ENCODE measurements at regions not wholly inside any gene's neighbourhood (a gene's known extent, or its start where the extent isn't known, plus 50 kb on each side); places are given as distances from the start of the nearest gene placed in this dataset.

DNA sequence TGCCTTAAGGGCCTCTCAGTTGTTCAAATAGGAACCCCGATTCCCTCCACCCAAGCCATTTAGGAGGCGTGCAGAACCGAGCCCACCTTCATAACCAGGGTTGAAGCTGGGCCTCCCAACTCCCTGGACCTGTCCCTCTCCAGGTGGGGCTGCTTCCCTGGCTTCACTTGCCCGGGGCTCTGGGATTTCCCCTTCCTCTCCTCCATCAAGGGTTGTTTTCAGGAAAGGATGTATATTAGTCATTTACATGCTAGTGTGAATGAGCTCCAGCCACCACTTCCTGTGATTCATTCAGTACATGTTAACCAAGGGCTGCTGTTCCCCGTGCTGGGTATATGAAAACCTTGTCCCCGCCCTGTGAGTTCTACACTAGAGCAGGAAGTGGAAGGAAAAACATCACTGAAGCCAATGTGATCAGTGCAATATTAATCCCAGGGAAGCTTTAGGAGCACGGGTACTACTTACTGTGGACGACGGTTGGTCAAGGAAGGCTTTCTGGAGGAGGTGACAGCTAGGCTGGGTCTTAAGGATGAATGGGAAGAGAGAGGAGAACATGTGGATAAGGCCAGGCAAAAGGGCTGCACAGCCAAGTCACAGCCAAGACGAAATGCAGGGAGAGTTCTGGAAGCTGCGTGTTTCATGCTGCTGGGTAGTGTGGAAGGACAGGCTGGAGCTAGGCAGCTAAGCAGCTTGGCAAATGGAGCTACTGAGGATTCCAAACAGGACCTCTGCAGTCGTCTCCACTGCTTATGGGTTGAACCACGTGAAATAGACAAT lies 150.1 kb upstream of the SHH start:
- CTCF ChIA-PET: interaction anchor here (0.6 kb wide), 1 partner anchor 417 kb away, joined by 4 read pairs; no protein-coding TSS in a partner anchor
- H3K4me3 ChIP-seq (ENCODE audit: low read depth, low read length, poor library complexity, severe bottlenecking): no peak overlapping the region

DNA sequence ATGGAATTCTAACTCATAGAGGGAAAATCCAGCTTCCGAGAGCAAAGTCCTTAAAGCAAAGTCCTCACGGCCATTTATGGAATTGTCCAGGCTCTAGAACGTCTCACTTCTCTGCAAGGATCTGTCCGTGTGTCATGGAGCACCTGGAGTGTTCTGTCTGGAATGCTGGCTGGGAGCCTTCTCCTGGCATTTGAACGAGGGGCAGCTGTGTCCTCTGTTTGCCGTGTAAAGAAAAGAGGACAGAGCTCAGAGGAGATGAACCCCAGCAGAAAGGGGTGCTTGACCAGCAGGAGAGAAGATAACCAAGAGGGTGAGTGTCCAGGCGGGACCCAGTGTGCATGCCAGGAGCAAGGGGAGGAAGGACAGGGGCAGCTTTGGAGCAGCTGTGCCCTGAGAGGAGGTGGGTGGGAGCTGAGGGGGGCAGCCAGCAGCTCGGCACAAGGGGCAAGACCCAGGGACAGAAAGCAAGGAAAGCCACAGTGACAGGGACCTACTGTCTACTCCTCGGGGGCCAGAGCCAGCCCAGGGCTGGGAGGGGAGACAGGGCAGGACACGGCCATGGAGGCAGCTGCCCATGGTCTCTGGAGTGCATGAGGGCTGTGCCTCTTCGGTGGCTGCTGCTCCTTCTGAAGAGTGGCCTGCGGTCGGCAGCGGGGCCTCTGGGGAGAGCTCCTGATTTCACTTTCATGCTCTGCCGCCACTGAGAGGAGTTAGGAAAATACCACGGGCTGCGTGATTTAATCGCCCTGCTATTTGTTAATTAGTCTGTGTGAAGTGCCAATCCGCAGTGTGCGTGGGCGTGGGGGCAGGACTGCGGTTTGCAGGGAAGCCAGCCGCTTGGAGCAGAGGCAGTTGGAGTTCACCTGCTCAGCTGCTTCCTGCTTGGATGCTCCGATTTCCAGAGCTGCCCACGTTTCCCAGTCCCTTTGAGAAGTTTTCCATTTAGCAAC lies 149.3 kb upstream of the SHH start:
- no peaks in the 10 kb centered on the region for H3K36me3 ChIP-seq (ENCODE audit: insufficient read depth, low read length, poor library complexity, severe bottlenecking)
- H3K27ac ChIP-seq (ENCODE audit: low read depth, low read length, poor library complexity, severe bottlenecking): no peak overlapping the region
- no peak overlapping the region for H3K4me3 ChIP-seq (ENCODE audit: low read depth, low read length, poor library complexity, severe bottlenecking)
- CTCF ChIA-PET: interaction anchor here (0.6 kb wide), 1 partner anchor 883 kb away, joined by 3 read pairs; no protein-coding TSS in a partner anchor
- TF ChIP-seq EZH2 (IDR thresholded peaks at IDR 0.05; ENCODE audit: borderline replicate concordance, low read depth, low read length, poor library complexity, severe bottlenecking): no peak
- no TSS peak for BruUV-seq (replicated peaks)
- H3K27me3 ChIP-seq (replicated peaks; ENCODE audit: insufficient read depth, low read depth, low read length, poor library complexity): peaks cover 23% of the 10 kb centered on the region
- intact Hi-C loops (cut with micrococcal nuclease; ENCODE audit: unreplicated experiment): no loop called here
- DNase-seq (ENCODE audit: low spot score): peak; percentile 45
- POLR2A ChIA-PET (ENCODE audit: low non-redundant PET): no interaction called here
- H3K9me3 ChIP-seq (ENCODE audit: low read depth, low read length, poor library complexity, severe bottlenecking): no peaks in the 10 kb centered on the region
- no peaks in the 10 kb centered on the region for H3K4me1 ChIP-seq (ENCODE audit: insufficient read depth, low read length, poor library complexity, severe bottlenecking)

More for the DNA sequence above, 150.1 kb upstream of the SHH start:
- DNase-seq (ENCODE audit: low spot score): no peak
- no TSS peak for BruUV-seq (replicated peaks)
- Histone ChIP-seq H3K27me3 (replicated peaks; ENCODE audit: insufficient read depth, low read depth, low read length, poor library complexity) (peaks cover 24% of the 10 kb centered on the region), H3K36me3 (ENCODE audit: insufficient read depth, low read length, poor library complexity, severe bottlenecking) (no peaks in the 10 kb centered on the region), H3K27ac (ENCODE audit: low read depth, low read length, poor library complexity, severe bottlenecking) (no peak overlapping the region), H3K4me1 (ENCODE audit: insufficient read depth, low read length, poor library complexity, severe bottlenecking) (no peaks in the 10 kb centered on the region), H3K9me3 (ENCODE audit: low read depth, low read length, poor library complexity, severe bottlenecking) (no peaks in the 10 kb centered on the region)
- TF ChIP-seq EZH2 (IDR thresholded peaks at IDR 0.05; ENCODE audit: borderline replicate concordance, low read depth, low read length, poor library complexity, severe bottlenecking): no peak
- TF ChIP-seq, protein P1, sequence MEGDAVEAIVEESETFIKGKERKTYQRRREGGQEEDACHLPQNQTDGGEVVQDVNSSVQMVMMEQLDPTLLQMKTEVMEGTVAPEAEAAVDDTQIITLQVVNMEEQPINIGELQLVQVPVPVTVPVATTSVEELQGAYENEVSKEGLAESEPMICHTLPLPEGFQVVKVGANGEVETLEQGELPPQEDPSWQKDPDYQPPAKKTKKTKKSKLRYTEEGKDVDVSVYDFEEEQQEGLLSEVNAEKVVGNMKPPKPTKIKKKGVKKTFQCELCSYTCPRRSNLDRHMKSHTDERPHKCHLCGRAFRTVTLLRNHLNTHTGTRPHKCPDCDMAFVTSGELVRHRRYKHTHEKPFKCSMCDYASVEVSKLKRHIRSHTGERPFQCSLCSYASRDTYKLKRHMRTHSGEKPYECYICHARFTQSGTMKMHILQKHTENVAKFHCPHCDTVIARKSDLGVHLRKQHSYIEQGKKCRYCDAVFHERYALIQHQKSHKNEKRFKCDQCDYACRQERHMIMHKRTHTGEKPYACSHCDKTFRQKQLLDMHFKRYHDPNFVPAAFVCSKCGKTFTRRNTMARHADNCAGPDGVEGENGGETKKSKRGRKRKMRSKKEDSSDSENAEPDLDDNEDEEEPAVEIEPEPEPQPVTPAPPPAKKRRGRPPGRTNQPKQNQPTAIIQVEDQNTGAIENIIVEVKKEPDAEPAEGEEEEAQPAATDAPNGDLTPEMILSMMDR (conservative IDR thresholded peaks at IDR 0.05; ENCODE audit: low read depth, low read length): no peak
- intact Hi-C loops (cut with micrococcal nuclease; ENCODE audit: unreplicated experiment): no loop called here
- POLR2A ChIA-PET (ENCODE audit: low non-redundant PET): no interaction called here

DNA sequence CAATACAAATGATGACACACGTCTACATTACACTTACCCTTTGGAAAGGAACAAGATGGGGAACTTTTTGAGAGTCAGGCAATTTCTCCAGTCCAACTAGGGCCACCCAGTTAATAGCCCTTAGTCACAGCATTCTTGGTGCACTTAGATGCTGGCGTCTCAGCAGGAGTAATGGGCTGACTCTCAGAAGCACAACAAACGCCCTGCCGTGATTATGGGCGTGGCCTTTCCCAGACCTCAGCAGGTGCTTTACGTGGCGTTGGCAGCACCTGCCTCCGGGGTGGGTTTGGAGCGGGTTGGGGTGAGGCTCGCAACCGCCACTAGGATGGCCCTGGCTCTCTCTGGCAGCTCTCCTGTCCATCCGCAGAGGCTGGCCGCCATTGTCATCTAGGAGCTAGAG lies 147.6 kb upstream of the SHH start:
- Histone ChIP-seq H3K27ac (ENCODE audit: low read depth, low read length, poor library complexity, severe bottlenecking) (no peak overlapping the region), H3K4me1 (ENCODE audit: insufficient read depth, low read length, poor library complexity, severe bottlenecking) (no peaks in the 10 kb centered on the region), H3K4me3 (ENCODE audit: low read depth, low read length, poor library complexity, severe bottlenecking) (no peak overlapping the region), H3K9me3 (ENCODE audit: low read depth, low read length, poor library complexity, severe bottlenecking) (no peaks in the 10 kb centered on the region), H3K27me3 (replicated peaks; ENCODE audit: insufficient read depth, low read depth, low read length, poor library complexity) (peaks cover 8% of the 10 kb centered on the region), H3K36me3 (ENCODE audit: insufficient read depth, low read length, poor library complexity, severe bottlenecking) (no peaks in the 10 kb centered on the region)
- intact Hi-C loops (cut with micrococcal nuclease; ENCODE audit: unreplicated experiment): no loop called here
- no TSS peak for BruUV-seq (replicated peaks)
- ChIA-PET CTCF (no interaction called here), POLR2A (ENCODE audit: low non-redundant PET) (no interaction called here)
- TF ChIP-seq EZH2 (IDR thresholded peaks at IDR 0.05; ENCODE audit: borderline replicate concordance, low read depth, low read length, poor library complexity, severe bottlenecking): no peak
- TF ChIP-seq, protein P1 (conservative IDR thresholded peaks at IDR 0.05; ENCODE audit: low read depth, low read length): no peak
- DNase-seq (ENCODE audit: low spot score): no peak
